HG03066 (cell line): ENCODE measurements at regions not wholly inside any gene's neighbourhood (a gene's known extent, or its start where the extent isn't known, plus 50 kb on each side); places are given as distances from the start of the nearest gene placed in this dataset.
"Not testable (repeated sequence)": the region's sequence is repeated elsewhere in the genome, so short reads cannot be mapped to it uniquely, and the experiment has no call there.

Experiments
- ATAC-seq: cut with Tn5 transposase; IDR thresholded peaks from one replicate; pipeline ENCODE4 v1.9.1; 2021; ENCODE audit warnings: low read depth; ENCODE audit not compliant: unreplicated experiment

- ATAC-seq = no peak
Measured at GRCh38 chr2:224182498-224182897, 143.4 kb upstream of the SERPINE2 start.

- no peak for ATAC-seq
Measured at GRCh38 chr2:224181534-224182155, 142.6 kb upstream of the SERPINE2 start.

- no peak for ATAC-seq
Measured at GRCh38 chr2:224180810-224181209, 141.7 kb upstream of the SERPINE2 start.

- no peak for ATAC-seq
Measured at GRCh38 chr2:224178056-224178455, 139.0 kb upstream of the SERPINE2 start.

DNA sequence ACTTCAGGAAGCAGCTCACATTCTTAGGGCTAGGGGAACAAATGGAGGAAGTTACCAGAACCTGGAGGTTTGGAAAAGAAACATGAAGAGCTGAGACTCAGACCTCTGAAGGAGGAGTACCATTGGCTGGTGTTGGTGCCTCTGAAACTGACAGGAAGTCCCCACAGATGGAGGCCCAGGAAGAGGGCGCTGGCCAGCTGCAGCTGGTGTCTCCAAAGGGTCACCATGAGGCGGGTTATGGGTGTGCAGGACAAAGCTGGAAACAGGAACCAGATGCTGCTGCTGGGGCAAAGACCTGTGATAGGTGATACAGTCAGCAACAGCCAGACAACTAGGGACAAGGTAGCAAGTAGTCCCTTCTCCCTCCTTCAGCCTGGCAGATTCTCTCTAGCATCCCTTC lies 136.5 kb upstream of the SERPINE2 start:
- no peak for ATAC-seq

DNA sequence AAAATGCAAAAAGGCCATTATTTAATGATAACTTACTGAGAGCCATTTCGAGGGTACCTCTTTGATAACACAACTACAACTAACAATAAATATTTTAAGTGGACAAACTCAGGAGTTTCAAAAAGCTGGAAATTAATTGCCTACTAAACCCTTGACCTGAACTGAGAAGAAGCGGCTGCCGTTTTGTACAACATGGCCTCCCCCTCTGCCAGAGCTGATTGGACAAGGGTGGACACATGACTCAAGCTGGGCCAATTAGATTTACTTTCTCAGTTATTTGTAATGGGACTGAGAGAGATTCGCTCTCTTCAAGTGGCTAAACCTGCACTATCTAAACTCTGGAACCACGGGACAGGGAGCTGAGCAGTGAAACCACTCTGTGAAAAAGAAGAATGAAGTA lies 135.9 kb upstream of the SERPINE2 start:
- no peak for ATAC-seq

DNA sequence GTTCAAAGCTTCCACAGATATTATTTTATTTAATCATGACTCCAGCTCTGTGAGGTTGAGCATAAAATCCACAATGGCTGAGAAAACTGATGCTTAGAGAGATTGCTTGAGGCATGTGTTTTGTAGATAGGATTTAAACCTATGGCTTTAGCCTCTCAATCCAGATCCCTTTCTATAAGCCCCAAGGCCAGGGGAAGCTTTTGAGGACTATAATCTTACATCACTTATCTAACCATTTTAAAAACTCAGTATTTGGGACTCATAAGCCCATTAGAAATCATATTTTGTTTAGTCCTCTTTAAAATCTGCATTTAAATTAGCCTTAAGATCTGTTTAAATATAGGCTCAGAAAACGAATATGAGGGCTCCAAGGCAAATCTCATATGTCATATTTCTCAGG lies 135.4 kb upstream of the SERPINE2 start:
- ATAC-seq = no peak

DNA sequence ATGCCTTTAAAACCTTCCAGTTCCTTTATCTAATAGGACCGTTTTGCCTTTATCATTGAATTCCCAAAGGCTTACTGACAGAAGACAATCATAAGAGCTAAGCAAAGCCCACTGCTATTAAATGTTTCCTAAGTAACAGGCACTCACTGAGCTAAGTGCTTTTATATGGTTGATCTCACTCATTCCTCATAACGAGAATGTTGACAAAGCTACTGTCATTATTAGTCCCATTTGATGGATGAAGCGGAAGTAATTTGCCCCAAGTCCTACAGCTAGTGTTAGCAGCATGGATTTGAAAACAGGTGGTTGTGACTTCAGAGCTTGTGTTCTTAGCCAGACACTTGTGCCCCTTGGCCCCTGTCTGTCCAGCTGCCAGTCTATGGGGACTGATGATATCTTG lies 134.8 kb upstream of the SERPINE2 start:
- ATAC-seq = no peak

DNA sequence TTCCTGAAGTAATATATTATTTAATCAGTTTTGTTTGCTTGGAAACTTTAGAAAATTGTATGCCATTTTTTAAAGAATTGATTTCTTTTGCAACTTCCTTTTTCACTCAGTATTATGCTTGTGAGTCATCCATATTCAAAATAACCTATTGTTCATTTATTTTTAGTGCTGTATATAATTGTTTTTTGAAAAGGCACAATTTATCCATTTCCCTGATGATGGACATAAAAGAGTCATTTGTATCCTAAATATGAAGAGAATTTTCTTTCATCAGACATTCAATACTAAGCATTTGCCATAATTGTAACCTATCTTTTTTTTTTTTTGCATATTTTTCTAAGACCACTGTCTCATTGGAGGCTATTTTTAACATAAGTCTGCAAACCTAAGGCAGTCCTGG lies 134.1 kb upstream of the SERPINE2 start:
- no peak for ATAC-seq

GRCh38 chr2:224171226-224171625 lies 132.1 kb upstream of the SERPINE2 start:
- ATAC-seq = no peak

GRCh38 chr2:224169847-224170246 lies 130.8 kb upstream of the SERPINE2 start:
- no peak for ATAC-seq

GRCh38 chr2:224167781-224168180 lies 128.7 kb upstream of the SERPINE2 start:
- not testable (repeated sequence) for ATAC-seq

DNA sequence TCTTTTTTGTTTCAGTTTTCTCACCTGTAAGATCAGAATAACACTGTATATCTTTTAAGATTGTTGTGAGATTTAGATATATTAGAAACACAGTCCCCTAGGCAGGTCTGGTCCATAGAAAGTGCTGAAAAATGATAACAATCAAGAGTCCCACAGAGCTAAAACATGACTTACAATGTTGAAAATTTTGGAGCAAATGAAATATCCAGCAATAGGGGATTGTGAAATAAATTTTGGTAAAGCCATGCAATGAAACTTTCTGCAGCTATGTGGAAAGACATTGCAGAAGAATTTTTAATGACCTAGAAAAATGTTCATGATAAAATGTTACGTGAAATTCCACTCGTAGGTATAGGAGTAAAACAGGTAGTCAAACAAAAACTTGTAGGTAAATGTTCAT lies 127.6 kb upstream of the SERPINE2 start:
- ATAC-seq = no peak

- ATAC-seq = no peak
Measured at GRCh38 chr2:224165901-224166319, 126.8 kb upstream of the SERPINE2 start.

GRCh38 chr2:224163566-224164307 lies 124.7 kb upstream of the SERPINE2 start:
- no peak for ATAC-seq

DNA sequence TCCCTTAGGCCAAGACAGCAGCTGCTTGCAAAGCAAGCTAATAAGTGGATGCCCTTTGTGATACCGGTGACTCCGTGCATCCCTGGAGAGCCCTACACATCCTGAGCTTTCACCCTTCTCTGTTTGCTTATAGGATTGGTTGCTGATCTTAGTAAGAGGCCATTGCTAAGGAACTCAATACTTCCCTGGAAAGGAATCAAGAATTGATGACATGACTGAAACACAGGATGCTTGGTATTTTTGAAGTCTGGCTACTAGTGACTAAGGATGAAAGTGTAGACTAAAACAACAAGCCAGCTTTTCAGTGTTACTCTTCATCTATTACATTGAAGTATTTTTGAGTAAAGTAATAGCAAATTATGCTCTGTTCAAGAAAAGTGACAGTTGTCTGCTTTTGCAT lies 123.0 kb upstream of the SERPINE2 start:
- no peak for ATAC-seq

- ATAC-seq = no peak
Measured at GRCh38 chr2:224161712-224162111, 122.6 kb upstream of the SERPINE2 start.

GRCh38 chr2:224160917-224161316 lies 121.8 kb upstream of the SERPINE2 start:
- no peak for ATAC-seq

DNA sequence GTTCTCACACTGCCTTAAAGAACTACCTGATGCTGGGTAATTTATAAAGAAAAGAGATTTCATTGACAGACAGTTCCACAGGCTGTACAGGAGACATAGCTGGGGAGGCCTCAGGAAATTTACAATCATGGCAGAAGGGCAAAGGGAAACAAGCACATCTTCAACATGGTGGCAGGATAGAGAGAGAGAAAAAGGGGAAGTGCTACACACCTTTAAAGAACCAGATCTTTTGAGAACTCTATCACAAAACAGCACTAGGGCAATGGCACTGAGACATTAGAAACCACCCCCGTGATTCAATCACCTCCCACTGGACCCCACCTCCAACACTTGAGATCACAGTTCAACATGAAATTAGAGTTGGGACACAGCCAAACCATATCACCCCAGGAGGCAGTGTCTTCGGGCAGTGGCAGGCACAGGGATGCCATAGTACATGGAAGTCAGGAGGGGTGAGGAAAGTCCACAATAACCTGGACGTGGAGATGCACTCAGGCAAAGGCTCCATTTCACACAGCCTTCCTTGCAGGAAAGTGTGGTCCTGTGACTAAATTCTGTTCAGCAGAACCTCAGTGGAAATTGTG lies 120.4 kb upstream of the SERPINE2 start:
- ATAC-seq = no peak

- no peak for ATAC-seq
Measured at GRCh38 chr2:224158831-224159230, 119.7 kb upstream of the SERPINE2 start.

DNA sequence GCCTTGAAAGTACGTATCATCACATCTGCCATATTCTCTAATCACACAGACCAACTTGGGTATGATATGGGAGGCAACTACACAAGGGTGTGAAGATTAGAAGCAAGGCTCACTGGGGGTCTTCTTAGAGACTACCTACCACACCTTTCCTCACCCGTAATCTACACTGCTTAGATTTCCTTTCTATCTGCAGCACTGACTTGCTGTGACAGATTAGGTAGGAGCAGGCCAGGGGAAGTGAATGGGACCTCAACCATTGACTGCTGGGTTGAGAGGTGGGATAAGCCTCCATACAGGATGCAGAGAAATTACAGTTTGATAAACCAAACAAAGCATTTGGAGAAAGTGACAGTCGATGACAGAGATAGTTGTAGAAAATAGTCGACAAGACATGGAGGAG lies 119.0 kb upstream of the SERPINE2 start:
- no peak for ATAC-seq

DNA sequence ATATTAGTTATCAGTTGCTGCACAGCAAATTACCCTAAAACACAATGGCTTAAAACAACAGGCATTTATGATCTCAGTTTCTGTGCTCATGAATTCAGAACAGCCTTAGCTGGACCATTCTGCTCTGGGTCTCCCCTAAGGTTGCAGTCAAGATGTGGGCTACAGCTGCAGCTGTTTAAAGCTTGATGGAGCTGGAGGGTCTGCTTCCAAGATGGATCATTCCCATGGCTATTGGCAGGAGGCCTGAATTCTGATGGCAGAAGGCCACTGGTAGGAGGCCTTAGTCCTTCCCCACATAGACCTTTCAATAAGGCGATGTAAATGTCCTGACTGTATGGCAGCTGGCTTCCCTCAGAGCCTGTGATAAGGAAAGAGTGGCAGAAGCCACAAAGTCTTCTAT lies 118.6 kb upstream of the SERPINE2 start:
- no peak for ATAC-seq
